HEK293 (cell line): ENCODE measurements at regions not wholly inside any gene's neighbourhood (a gene's known extent, or its start where the extent isn't known, plus 50 kb on each side); places are given as distances from the start of the nearest gene placed in this dataset.

ENCODE experiments used
- CTCF ChIA-PET: fragments of 350-600 bp; formaldehyde crosslinking; extraction: SDS; loops from one replicate; lab custom pipeline; 2021; ENCODE audit warnings: antibody characterized with exemption; lab: Yijun Ruan, JAX
- POLR2A ChIA-PET: fragments of 300-600 bp; formaldehyde crosslinking; extraction: SDS; loops from one replicate; lab custom pipeline; 2020; ENCODE audit warnings: antibody characterized with exemption, inconsistent platforms; lab: Yijun Ruan, JAX
- H3K27ac ChIP-seq: fragments of 200-500 bp; sonication (Bioruptor generic); 2 replicates; pipeline ENCODE4 v1.5.1; 2014; ENCODE audit warnings: low read depth, low read length, control low read depth, inconsistent platforms; ENCODE audit errors: extremely low read depth
- H3K36me3 ChIP-seq, 2 experiments: fragments of 200-500 bp in 1 of 2; sonication (Bioruptor generic) in 1 of 2; 1 replicate in 1 of 2; 2 replicates in 1 of 2; pipeline ENCODE4 v1.5.1; 2014 to 2017; ENCODE audit warnings: inconsistent platforms in 2 of 2, low read length in 2 of 2; ENCODE audit not compliant: control insufficient read depth in 2 of 2, insufficient read depth in 1 of 2
- H3K4me1 ChIP-seq: fragments of 200-500 bp; sonication (Bioruptor generic); 2 replicates; pipeline ENCODE4 v1.5.1; 2014; ENCODE audit warnings: mild to moderate bottlenecking, low read length, inconsistent platforms; ENCODE audit not compliant: control insufficient read depth, insufficient read depth
- H3K4me3 ChIP-seq: 2 replicates; pipeline ENCODE4 v1.5.1; 2011; ENCODE audit warnings: low read depth, mild to moderate bottlenecking, control low read depth, low read length, moderate library complexity
- H3K9me3 ChIP-seq: fragments of 200-500 bp; sonication (Bioruptor generic); 2 replicates; pipeline ENCODE4 v1.5.1; 2014; ENCODE audit warnings: low read depth, low read length, inconsistent platforms; ENCODE audit not compliant: control insufficient read depth, insufficient read depth
- BCL11B ChIP-seq: fragments of 450-650 bp; formaldehyde crosslinking; IDR thresholded peaks from 2 replicates; pipeline ENCODE4 v1.5.1; 2016; ENCODE audit warnings: low read depth, missing biosample characterization, missing genetic modification characterization
- GLIS1 ChIP-seq: fragments of 450-650 bp; formaldehyde crosslinking; IDR thresholded peaks from 2 replicates; pipeline ENCODE4 v1.5.1; 2016; ENCODE audit warnings: missing biosample characterization, missing genetic modification characterization
- GLIS2 ChIP-seq: fragments of 450-650 bp; formaldehyde crosslinking; IDR thresholded peaks from 2 replicates; pipeline ENCODE4 v1.5.1; 2016; ENCODE audit warnings: missing biosample characterization, missing genetic modification characterization
- KLF7 ChIP-seq: fragments of 450-650 bp; formaldehyde crosslinking; IDR thresholded peaks from 2 replicates; pipeline ENCODE4 v1.5.1; 2016; ENCODE audit warnings: missing biosample characterization, missing genetic modification characterization, borderline replicate concordance
- REPIN1 ChIP-seq: fragments of 450-650 bp; formaldehyde crosslinking; IDR thresholded peaks from 2 replicates; pipeline ENCODE4 v1.5.1; 2017; ENCODE audit warnings: missing biosample characterization, missing genetic modification characterization, low read depth
- SP7 ChIP-seq: fragments of 450-650 bp; formaldehyde crosslinking; IDR thresholded peaks from 2 replicates; pipeline ENCODE4 v1.5.1; 2016; ENCODE audit warnings: missing biosample characterization, missing genetic modification characterization
- ZBTB21 ChIP-seq: fragments of 450-650 bp; formaldehyde crosslinking; IDR thresholded peaks from 2 replicates; pipeline ENCODE4 v1.5.1; 2017; ENCODE audit warnings: missing biosample characterization, missing genetic modification characterization
- ZBTB7A ChIP-seq: fragments of 450-650 bp; formaldehyde crosslinking; IDR thresholded peaks from 2 replicates; pipeline ENCODE4 v1.5.1; 2016; ENCODE audit warnings: low read depth, missing biosample characterization, missing genetic modification characterization
- ZIC2 ChIP-seq: fragments of 450-650 bp; formaldehyde crosslinking; IDR thresholded peaks from 2 replicates; pipeline ENCODE4 v1.5.1; 2016; ENCODE audit warnings: missing biosample characterization, missing genetic modification characterization
- ZNF146 ChIP-seq: fragments of 450-650 bp; formaldehyde crosslinking; IDR thresholded peaks from 2 replicates; pipeline ENCODE4 v1.5.1; 2016; ENCODE audit warnings: missing biosample characterization, missing genetic modification characterization
- ZNF311 ChIP-seq: fragments of 450-650 bp; formaldehyde crosslinking; IDR thresholded peaks from 2 replicates; pipeline ENCODE4 v1.5.1; 2017; ENCODE audit warnings: missing biosample characterization, missing genetic modification characterization, borderline replicate concordance
- ZNF335 ChIP-seq: fragments of 450-650 bp; formaldehyde crosslinking; conservative IDR thresholded peaks from 2 replicates; pipeline ENCODE4 v1.5.1; 2016; ENCODE audit warnings: missing biosample characterization, missing genetic modification characterization
- ZNF366 ChIP-seq: fragments of 450-650 bp; formaldehyde crosslinking; conservative IDR thresholded peaks from 2 replicates; pipeline ENCODE4 v1.5.1; 2016; ENCODE audit warnings: missing biosample characterization, missing genetic modification characterization
- ZNF473 ChIP-seq: fragments of 450-650 bp; formaldehyde crosslinking; IDR thresholded peaks from 2 replicates; pipeline ENCODE4 v1.5.1; 2017; ENCODE audit warnings: missing biosample characterization, missing genetic modification characterization
- ZNF544 ChIP-seq: fragments of 450-650 bp; formaldehyde crosslinking; IDR thresholded peaks from 2 replicates; pipeline ENCODE4 v1.5.0; 2017; ENCODE audit warnings: missing biosample characterization, missing genetic modification characterization
- ZNF571 ChIP-seq: fragments of 450-650 bp; formaldehyde crosslinking; IDR thresholded peaks from 2 replicates; pipeline ENCODE4 v1.5.0; 2017; ENCODE audit warnings: missing biosample characterization, missing genetic modification characterization
- ZNF585B ChIP-seq: fragments of 450-650 bp; formaldehyde crosslinking; IDR thresholded peaks from 2 replicates; pipeline ENCODE4 v1.5.1; 2016; ENCODE audit warnings: missing biosample characterization, missing genetic modification characterization
- ZNF621 ChIP-seq: fragments of 450-650 bp; formaldehyde crosslinking; IDR thresholded peaks from 2 replicates; pipeline ENCODE4 v1.5.1; 2017; ENCODE audit warnings: missing biosample characterization, missing genetic modification characterization
- ZNF624 ChIP-seq: fragments of 450-650 bp; formaldehyde crosslinking; IDR thresholded peaks from 2 replicates; pipeline ENCODE4 v1.5.1; 2017; ENCODE audit warnings: missing biosample characterization, missing genetic modification characterization
- ZNF768 ChIP-seq: fragments of 450-650 bp; formaldehyde crosslinking; IDR thresholded peaks from 2 replicates; pipeline ENCODE4 v1.5.1; 2018; ENCODE audit warnings: missing biosample characterization, mild to moderate bottlenecking, missing genetic modification characterization
- TF ChIP-seq, protein P1 (sequence below): fragments of 450-650 bp; formaldehyde crosslinking; IDR thresholded peaks from 2 replicates; pipeline ENCODE4 v1.5.1; 2016; ENCODE audit warnings: missing biosample characterization, missing genetic modification characterization
- TF ChIP-seq, protein P2 (sequence below): fragments of 450-650 bp; formaldehyde crosslinking; IDR thresholded peaks from 2 replicates; pipeline ENCODE4 v1.5.1; 2016; ENCODE audit warnings: missing biosample characterization, missing genetic modification characterization
- TF ChIP-seq, protein P3 (sequence below): fragments of 450-650 bp; formaldehyde crosslinking; IDR thresholded peaks from 2 replicates; pipeline ENCODE4 v1.5.0; 2017; ENCODE audit warnings: missing biosample characterization, missing genetic modification characterization, borderline replicate concordance
- TF ChIP-seq, protein P4 (sequence below): fragments of 450-650 bp; formaldehyde crosslinking; IDR thresholded peaks from 2 replicates; pipeline ENCODE4 v1.5.1; 2017; ENCODE audit warnings: missing biosample characterization, missing genetic modification characterization

DNA sequence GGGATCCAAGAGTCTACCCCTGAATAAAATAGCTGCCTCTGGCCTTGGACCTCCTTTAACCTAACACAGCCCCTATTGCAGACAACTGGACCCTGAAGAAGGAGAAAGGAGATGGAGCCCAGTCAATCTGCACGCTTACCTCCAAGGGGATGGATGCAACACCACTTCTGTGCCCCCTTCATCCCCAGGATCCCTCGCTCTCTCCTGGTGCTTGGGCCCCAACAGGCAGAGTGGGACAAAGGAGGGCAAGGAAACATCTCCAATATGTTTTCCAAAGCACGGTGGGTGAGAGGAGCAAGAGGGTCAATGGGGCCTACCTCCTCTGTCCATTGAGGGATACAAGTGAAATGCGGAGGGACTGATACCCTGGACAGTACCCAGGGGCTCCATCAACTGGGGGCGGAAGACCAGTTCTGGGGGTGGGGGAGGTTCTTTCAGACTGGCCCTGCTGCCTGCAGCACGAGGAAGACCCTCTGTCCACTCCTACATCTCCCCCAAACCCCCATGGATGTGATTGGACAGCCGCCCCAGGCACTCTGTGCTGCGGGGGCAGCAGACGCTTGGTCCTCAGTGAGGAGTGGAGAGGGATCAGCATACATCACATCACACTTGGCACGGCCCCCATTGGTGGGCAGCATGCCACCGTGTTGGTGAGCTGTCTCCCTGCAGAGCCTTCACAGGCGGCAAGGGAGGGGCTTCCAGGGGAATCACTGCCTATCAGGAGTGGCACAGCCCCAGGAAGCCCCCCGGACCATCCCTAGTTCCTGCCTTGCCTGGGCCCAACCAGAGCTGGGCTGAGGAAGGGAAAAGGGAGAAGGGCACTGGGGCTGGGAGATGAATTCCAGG, 70.6 kb downstream of the MRPL14 start:
- no peaks in the 10 kb centered on the region for H3K9me3 ChIP-seq
- TF ChIP-seq ZNF768 (tag by site-specific recombination) (no peak), ZIC2 (tag by site-specific recombination) (peak; percentile 20; the same call in 1 of the 2 replicates), KLF7 (tag by site-specific recombination) (no peak), SP7 (tag by site-specific recombination) (no peak), BCL11B (tag by site-specific recombination) (no peak)
- TF ChIP-seq, protein P1, sequence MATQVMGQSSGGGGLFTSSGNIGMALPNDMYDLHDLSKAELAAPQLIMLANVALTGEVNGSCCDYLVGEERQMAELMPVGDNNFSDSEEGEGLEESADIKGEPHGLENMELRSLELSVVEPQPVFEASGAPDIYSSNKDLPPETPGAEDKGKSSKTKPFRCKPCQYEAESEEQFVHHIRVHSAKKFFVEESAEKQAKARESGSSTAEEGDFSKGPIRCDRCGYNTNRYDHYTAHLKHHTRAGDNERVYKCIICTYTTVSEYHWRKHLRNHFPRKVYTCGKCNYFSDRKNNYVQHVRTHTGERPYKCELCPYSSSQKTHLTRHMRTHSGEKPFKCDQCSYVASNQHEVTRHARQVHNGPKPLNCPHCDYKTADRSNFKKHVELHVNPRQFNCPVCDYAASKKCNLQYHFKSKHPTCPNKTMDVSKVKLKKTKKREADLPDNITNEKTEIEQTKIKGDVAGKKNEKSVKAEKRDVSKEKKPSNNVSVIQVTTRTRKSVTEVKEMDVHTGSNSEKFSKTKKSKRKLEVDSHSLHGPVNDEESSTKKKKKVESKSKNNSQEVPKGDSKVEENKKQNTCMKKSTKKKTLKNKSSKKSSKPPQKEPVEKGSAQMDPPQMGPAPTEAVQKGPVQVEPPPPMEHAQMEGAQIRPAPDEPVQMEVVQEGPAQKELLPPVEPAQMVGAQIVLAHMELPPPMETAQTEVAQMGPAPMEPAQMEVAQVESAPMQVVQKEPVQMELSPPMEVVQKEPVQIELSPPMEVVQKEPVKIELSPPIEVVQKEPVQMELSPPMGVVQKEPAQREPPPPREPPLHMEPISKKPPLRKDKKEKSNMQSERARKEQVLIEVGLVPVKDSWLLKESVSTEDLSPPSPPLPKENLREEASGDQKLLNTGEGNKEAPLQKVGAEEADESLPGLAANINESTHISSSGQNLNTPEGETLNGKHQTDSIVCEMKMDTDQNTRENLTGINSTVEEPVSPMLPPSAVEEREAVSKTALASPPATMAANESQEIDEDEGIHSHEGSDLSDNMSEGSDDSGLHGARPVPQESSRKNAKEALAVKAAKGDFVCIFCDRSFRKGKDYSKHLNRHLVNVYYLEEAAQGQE (tag by site-specific recombination) = peak; percentile 71
- TF ChIP-seq, protein P2, sequence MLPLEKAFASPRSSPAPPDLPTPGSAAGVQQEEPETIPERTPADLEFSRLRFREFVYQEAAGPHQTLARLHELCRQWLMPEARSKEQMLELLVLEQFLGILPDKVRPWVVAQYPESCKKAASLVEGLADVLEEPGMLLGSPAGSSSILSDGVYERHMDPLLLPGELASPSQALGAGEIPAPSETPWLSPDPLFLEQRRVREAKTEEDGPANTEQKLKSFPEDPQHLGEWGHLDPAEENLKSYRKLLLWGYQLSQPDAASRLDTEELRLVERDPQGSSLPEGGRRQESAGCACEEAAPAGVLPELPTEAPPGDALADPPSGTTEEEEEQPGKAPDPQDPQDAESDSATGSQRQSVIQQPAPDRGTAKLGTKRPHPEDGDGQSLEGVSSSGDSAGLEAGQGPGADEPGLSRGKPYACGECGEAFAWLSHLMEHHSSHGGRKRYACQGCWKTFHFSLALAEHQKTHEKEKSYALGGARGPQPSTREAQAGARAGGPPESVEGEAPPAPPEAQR (tag by site-specific recombination) = no peak
- TF ChIP-seq, all 188 proteins: peak for 2
- CTCF ChIA-PET = interaction anchor here (0.6 to 1.3 kb wide), 10 partner anchors 8 to 391 kb away, joined by 3 to 7 read pairs (median 4); partner anchors contain the start of gene VEGFA
- POLR2A ChIA-PET = interaction anchor here (1.7 to 2.8 kb wide), 3 partner anchors 13 to 287 kb away, joined by 4 to 12 read pairs (median 12); partner anchors contain the start of gene VEGFA
- Histone ChIP-seq H3K36me3 (no peaks in the 10 kb centered on the region), H3K4me1 (no peaks in the 10 kb centered on the region), H3K27ac (no peak overlapping the region), H3K4me3 (no peak overlapping the region)

DNA sequence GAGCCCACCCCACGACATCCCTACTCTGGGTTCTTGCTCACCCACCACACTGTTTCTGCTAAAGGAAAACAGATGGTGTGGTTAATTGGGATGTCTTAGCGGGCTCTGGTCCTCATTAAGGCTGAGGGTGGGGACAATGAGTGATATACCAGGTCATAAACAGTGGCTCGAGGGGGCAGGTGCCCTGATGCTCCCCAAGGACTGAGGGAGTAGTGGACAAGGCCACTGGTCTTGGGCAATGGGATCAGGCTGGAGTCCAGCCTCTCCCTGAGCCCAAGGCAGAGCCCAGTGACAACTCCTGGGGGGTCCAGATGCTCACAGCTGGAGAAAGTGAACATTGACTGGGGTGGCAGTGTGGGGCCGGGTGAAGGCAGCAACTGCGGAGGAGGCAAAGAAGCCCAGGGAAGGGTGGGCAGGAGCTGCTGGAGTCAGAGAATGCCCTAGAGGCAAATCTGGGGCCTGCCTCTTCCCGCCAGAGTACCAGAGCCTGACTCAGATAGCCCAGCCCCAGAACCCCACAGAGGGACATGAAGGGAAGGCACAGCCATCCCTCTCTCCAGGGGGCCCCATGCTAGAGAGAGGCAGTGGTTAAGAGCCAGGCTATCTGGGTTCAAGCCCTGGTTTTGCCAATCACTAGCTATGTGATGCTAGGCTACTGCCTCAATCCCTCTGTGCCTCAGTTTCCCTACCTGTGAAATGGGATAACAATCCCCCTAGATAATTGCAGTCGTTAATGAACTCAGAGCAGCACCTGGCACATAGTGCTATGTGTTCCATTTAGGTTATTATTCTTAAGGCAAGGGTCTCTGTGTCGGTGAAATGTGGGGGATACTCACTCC, 72.3 kb downstream of the MRPL14 start:
- CTCF ChIA-PET = interaction anchor here (0.6 to 2.7 kb wide), 3 partner anchors 8 to 124 kb away, joined by 4 to 22 read pairs (median 4); no protein-coding TSS in a partner anchor
- Histone ChIP-seq H3K4me3 (no peak overlapping the region), H3K27ac (no peak overlapping the region), H3K4me1 (no peaks in the 10 kb centered on the region), H3K9me3 (no peaks in the 10 kb centered on the region), H3K36me3 (no peaks in the 10 kb centered on the region)
- POLR2A ChIA-PET = no interaction called here
- TF ChIP-seq ZNF571 (tag by site-specific recombination) (no peak), GLIS1 (tag by site-specific recombination) (peak; percentile 78), ZNF473 (tag by site-specific recombination) (no peak), ZNF624 (no peak), ZNF311 (no peak), ZIC2 (tag by site-specific recombination) (peak; percentile 91), REPIN1 (tag by site-specific recombination) (no peak), ZNF146 (tag by site-specific recombination) (no peak), ZBTB21 (no peak), ZNF366 (no peak), ZBTB7A (tag by site-specific recombination) (no peak), ZNF621 (no peak), ZNF544 (tag by site-specific recombination) (no peak), ZNF335 (tag by site-specific recombination) (no peak), ZNF585B (tag by site-specific recombination) (no peak), GLIS2 (tag by site-specific recombination) (peak; percentile 30; the same call in 1 of the 2 replicates)
- TF ChIP-seq, protein P3, sequence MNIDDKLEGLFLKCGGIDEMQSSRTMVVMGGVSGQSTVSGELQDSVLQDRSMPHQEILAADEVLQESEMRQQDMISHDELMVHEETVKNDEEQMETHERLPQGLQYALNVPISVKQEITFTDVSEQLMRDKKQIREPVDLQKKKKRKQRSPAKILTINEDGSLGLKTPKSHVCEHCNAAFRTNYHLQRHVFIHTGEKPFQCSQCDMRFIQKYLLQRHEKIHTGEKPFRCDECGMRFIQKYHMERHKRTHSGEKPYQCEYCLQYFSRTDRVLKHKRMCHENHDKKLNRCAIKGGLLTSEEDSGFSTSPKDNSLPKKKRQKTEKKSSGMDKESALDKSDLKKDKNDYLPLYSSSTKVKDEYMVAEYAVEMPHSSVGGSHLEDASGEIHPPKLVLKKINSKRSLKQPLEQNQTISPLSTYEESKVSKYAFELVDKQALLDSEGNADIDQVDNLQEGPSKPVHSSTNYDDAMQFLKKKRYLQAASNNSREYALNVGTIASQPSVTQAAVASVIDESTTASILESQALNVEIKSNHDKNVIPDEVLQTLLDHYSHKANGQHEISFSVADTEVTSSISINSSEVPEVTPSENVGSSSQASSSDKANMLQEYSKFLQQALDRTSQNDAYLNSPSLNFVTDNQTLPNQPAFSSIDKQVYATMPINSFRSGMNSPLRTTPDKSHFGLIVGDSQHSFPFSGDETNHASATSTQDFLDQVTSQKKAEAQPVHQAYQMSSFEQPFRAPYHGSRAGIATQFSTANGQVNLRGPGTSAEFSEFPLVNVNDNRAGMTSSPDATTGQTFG (tag by site-specific recombination) = no peak
- TF ChIP-seq, protein P4, sequence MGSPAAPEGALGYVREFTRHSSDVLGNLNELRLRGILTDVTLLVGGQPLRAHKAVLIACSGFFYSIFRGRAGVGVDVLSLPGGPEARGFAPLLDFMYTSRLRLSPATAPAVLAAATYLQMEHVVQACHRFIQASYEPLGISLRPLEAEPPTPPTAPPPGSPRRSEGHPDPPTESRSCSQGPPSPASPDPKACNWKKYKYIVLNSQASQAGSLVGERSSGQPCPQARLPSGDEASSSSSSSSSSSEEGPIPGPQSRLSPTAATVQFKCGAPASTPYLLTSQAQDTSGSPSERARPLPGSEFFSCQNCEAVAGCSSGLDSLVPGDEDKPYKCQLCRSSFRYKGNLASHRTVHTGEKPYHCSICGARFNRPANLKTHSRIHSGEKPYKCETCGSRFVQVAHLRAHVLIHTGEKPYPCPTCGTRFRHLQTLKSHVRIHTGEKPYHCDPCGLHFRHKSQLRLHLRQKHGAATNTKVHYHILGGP = no peak
